Activated CD8-positive, alpha-beta memory T cell treated with anti-CD3 and anti-CD28 coated beads, Interleukin-2, amount 50 U/mL, for 48 hours (primary cell): ENCODE measurements at regions not wholly inside any gene's neighbourhood (a gene's known extent, or its start where the extent isn't known, plus 50 kb on each side); places are given as distances from the start of the nearest gene placed in this dataset.

Experiments used
- DNase-seq: peaks from one replicate; pipeline ENCODE4 v3.0.0-alpha.2; 2020

DNA sequence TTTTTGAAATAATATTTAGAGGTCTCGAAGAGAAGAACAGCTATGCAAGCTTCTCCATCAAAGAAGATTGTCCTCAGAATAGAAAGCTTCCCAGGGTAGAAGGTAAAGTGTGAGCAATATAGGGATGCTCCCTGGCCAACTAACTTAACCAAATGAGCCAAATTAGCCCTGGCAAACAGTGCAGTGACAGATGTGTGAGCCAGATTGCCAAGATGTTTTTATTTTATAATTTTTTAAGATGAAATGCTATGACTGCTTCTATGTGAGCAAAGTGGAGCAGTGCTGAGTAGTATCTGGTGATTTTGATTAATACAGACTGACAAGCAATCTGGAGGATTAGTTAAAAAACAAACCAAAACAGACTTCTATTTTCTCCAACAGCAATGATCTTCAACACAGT lies 202.1 kb downstream of the NOVA1 start:
- no peak for DNase-seq

DNA sequence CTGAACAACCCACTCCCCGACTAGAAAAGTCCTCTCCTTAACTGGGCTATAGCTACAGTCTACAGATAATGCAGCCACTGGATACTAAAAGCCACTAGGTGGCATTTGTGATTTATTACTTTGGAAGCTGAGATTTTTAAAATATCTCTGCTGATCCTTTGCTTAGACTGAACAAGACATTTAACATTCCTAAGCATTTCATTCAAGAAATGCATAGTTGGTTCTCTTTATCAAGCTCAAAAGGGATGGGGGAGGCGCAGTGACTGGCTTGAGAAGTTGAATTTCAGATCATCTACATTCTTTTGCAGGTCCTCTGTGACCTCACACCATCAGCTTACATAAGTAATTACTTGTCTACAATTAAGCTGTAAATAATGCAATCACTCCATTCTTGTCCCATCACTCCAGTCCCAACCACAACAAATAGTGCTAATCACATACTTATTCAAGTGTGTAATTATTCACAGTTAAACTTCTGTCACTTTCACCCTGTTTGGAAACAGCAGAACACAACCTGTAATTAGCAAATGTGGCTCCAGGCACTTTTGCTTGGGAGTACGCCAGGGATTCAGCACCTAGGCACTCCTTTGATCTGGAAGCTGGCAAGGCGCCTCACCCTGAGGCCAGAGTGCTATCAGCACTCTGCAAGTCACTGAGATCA lies 203.6 kb downstream of the NOVA1 start:
- DNase-seq = no peak

DNA sequence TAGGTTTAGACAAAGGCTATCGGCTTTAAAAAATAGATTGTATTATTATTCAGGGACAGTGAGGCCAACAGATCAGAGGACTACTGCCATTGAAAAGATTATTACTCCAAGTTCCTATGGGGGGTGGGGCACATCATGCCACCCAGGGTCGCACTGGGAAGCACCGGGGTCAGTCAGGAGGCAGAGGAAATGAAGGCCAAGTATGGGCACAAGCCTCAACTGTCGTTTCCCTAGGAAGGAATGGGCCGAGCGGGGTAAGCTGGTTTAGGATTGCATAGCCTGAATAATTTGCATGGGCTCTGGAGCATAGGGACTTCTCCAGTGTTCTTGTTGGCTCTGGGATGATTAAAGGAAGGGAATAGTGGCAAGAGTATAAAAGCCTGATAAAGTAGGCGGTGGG lies 205.3 kb downstream of the NOVA1 start:
- DNase-seq = no peak

DNA sequence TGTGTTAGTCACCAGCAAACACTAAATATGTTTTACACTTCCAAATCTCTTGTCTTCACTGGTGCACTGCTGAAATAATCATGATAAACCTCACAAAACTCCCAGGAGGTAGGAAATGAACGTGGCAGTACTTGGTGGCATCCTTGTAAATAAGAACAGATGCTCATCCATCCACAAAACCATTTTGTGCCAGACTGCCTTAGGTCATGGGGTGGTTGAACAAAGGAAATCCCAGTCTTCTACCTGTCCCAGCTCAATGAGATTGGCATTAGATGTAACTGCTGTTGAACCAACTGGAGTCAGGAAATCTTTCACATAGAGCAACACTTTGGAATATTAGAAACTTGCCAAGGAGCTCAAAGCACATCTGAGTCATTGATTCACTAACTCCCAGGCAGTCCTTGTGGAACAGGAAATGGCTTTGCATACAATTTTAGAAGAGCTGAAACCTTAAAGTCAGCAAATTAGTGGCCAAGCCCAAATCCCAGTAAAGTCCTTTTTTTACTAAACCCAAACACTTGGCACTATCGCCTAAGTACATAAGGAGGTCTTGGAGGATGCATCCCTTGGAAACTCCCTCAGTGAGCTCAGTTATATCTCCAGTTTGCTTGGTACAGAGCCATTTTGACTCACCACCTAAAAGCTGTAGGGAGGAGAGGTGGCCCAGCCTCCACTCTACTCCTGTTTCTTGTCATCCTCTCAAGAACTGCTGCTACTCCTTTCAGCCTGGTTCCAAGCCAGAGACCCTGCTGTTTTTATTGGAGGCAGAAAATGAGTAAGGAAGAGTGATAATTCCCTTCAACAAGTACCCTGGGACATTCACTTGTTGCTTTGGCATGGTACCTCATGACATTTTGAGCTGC lies 208.0 kb downstream of the NOVA1 start:
- no peak for DNase-seq

DNA sequence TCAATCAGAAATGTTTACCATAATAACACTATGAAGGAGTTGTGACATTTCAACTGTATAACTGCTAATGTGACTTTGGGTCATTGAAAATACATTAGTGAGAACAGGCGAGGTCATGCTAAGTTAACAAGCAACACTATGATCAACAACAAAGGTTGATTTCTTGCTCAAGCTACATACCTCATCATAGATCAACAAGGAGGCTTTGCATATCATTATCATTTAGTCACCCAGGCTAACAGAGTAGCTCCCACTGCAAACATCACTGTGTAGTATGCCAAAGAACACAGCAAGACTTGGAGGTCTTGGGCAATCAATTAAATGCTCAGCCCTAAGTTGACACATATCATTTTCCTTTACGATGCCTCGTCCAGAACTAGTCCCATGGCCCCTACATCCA lies 212.5 kb downstream of the NOVA1 start:
- DNase-seq = no peak

DNA sequence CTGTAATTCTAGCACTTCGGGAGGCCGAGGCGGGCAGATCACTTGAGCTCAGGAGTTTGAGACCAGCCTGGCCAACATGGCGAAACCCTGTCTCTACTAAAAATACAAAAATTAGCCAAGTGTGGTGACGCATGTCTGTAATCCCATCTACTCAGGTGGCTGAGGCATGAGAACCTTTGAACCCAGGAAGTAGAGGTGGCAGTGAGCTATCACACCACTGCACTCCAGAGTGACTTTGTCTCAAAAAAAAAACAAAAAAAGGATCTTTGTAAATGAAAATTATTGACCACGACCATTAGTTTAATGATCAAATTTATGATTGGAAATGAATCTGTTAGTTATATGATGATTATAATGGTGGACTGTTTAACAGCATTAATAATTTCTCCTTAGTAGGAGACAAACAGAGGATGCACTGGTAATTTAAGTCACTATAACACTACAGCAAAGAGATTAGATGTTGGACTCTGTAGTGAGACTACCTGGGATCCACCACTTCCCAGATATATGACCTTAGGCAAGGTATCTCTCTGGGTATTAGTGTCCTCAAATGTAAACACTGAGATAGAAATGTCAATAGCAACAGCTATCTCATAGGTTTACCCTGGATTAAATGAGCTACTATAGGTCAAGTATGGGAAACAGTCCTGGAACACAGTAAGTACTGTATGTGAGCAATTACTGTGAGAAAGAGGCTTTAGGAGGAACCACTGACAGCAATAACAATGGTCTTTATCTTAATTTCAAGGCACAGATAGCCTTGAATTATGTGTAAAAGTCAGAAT lies 214.7 kb downstream of the NOVA1 start:
- no peak for DNase-seq

DNA sequence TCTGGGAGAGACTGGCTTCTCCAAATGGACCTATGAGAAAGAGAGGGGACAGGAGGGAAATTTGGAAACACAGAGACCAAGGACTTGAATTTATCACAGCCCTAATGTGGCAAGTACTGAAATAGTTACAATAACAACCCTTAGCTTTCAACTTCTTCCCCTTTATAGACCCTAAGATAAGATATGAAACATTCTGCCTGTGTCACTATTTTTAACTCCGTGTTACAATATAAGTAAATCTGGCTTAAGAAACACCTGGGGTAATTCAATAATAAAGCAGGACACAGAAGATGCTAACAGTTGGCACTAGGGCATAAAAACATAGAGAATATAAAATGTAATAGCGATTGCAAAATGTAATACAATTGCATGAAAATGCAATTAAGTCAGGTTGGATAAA lies 216.4 kb downstream of the NOVA1 start:
- DNase-seq = no peak

DNA sequence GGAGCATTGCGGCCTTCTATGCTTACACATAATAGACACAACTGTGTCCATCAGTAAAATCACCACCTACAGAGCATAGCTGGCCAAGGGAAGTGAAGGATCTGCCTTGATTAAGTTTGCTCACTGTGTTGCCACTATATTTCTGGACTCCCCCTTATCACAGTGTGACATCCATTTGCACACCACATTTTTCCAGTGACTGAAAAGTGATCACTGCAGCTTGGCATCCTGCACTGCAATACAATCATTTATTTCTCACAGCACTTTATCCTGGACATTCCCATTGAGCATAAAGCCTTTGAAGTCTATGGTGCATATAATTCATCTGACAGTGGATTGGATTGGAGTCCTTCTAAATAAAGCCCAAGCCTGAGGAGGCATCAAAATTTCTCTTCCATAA lies 217.2 kb downstream of the NOVA1 start:
- no peak for DNase-seq

DNA sequence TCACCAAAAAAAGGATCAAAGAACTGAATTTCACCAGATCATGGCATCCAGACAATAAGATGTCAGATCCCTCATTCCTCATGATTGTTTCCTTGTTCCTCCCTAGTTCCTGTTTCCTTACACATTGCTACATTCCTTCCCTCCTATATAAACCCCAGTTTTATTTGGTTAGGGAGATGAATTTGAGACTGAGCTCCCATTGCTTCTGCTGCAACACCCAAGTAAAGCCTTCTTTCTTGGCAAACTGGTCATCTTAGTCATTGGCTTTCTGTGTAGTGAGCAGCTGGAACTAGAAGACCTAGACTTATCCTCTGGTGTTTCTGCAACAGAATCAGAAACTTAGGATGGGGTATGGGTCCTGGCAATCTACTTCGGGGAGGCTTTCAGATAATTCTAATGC lies 217.9 kb downstream of the NOVA1 start:
- no peak for DNase-seq

DNA sequence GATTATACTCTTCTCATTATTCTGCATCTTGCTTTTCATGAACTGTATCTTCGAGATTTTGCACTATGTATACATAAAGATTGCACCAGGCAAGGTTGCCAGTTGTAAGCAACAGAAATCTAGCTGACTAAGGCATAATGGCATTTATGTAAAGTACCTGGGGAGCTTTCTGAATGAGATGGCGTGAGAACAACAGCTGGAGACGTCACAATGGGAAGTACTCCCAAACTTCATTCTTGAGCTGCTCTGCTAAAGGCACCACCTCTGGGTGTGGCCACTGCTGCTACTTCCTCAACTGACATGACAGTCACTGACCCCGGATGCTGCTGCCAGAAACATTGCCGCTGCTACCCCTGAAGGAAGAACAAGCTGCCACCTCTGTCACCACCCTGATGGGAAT lies 220.7 kb downstream of the NOVA1 start:
- no peak for DNase-seq

DNA sequence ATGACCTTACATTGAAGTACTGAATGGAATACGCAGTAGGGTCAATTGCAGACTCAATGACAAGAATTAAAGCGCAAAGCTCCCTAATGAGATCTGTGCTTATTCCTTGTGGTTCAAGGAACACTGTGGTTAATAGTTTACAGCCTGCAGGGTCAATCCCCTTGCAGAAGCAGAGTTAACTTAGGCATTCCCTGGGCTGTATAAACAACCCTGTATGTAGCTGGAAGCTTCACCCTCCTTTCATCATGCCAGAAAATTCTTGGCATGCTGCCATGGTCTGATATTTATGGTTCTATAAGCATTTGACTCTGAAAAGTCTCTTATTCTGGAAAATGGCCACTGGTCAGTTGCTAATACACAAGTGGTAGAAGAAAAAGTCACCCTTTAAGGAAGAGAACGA lies 227.7 kb downstream of the NOVA1 start:
- no peak for DNase-seq

DNA sequence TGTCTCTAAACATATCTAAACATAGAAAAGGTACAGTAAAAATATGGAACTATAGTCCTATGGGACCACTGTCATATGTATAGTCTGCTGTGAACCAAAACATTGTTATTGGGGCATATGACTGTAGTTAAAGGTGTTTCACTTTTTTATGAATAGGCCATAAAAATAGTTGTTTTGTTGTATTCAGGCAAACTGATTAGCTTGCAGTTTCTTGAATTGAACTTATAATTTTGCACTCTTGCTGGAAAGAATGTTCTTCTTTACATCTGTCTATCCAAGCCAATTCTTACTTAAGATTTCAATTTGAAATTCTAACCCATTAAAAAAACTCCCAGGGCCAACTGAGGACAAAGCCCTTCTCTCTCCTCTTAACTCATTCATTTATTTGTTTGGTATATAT lies 234.1 kb downstream of the NOVA1 start:
- DNase-seq = no peak

DNA sequence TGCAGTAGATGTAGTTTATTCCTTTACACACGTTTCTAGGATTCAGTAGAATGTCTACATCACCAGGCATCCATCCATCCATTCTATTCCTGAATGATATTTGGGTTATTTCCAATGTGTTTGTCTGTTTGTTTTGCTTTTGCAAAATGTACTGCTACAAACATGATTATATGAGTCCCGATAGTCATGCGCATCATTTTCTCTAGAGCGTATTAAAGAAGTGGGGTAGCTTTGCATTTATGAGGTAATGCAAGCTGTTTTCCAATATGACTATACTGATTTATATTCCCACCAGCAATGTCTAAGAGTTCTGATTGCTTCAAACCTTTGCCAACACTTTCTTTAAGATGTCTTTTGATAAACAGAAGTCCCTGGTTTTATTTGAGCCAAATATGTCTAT lies 253.2 kb downstream of the NOVA1 start:
- no peak for DNase-seq

DNA sequence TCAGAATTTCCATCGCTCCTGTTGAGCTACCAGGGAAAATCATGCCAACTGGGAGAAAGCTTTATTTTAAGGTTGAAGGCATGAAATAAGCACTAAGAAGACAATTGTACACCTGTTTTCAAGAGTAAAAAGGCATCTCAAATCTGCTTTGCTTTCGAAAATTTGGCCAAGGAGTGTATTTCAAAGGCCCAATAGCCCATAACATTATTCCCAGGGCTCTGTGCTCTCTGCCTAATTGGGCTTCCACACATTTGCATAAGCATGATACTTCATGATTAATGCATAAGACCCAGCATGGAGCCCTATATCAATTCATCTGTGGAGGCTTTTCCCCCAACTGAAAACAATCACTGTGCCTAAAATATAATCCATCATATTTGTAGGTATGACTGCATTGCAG lies 258.5 kb downstream of the NOVA1 start:
- DNase-seq = no peak

DNA sequence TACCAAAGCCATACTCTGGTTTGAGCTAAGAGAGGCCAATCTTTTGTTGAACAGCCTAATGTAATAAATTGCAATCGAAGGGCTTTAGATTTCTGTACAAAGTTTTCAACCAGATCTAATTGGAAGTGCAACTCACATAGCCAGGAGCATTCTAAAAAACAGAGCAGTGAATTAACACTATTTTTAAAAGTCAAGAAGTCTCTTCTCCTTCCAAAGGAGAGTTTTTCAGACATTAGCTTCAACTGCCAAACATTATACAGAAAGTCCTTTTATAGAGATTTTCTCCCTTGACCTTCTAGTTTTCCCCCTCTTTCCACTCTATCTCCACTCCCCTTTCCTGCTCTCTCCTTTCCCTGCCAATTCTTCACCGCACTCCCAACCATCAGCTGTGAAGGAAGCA lies 259.6 kb downstream of the NOVA1 start:
- no peak for DNase-seq

DNA sequence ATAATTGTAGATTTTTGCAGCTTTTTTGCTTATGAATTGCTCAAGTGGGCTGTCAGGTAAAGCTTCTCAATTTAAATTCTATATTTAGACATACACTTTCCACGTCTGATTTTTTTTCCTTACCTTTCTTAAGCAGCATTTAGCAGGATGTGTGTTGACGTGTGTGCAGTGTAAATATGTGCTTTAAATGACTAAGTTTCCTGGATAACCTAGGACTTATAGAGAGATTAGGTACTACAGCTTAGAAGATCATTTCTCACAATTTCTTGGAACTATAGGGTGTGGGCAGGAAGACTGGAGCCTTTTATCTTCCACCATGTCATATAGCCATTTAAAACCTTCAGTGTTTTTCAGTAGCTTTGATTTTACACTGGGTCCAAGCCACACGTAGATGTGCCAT lies 263.5 kb downstream of the NOVA1 start:
- no peak for DNase-seq

DNA sequence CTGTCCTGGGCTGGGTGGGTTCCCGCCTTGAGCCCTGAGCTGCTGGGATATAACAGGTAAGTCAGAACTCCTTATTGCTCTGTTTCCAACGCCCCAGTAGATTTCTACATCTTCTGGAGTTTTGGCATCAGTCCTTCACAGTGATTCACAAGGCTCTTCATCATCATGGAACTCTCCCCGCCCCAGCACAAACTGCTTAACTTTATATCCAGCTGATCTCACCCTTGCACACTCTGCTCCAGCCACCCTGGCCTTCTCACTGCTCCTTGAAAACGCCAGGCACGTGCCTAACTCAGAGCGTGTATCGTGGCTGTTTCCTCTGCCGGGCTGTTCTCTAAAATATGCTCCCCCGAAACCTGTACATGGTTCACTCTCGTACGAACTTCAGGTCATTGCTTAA lies 264.9 kb downstream of the NOVA1 start:
- no peak for DNase-seq

DNA sequence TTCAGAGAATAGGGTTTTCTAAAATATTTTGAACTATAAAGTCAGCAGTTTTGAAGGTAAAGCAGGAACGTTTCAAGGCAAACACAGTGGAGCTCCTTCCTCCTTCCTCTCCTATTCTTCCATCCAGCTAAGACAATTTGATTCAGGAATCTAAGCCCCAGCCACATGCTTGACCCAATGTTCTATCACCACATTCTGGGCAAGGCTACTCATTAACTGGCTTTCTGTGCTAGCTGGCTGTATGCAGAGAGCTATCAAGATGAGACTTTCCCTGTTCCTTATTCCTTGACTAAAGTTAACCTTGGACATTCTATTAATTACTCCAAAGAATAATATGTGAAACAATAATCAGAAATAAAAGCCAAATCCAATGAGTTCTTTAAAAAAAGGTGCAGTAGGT lies 266.9 kb downstream of the NOVA1 start:
- no peak for DNase-seq

DNA sequence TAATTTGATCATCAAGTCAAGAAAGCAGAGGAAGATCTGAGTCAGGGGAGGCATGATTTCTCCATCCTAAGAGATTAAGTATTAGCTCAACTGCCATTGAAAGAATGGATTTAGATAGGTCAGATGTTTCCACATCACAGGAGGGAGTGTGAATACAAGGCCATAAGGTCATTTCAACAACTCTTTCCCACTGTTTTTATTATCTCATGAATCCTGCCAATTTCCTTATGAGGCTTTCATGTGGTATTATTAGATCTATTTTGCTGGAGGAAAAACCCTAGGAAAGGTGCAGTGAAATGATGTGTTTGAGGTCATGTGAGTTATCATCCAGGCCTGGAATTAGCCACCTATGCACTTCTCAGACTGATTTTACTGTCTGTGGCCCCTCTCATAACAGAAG lies 269.0 kb downstream of the NOVA1 start:
- DNase-seq = no peak

DNA sequence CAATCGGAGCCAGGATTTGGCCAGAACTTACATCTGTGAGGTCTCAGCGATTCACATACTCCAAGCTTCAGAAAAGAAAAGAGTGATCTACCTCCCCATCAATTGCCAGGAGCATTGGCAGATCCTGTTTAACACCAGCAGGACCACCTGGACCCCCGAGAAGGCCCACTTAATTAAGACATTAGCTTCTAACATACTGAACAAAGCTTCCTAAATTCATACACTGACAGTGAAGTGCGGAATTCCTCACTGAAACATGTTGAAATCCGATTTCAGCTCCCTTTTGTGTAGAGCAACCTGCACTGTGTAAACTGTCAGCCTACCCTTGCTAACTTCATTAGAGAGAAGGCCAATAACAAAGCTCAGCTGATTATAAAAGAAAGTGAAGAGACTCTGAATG lies 274.0 kb downstream of the NOVA1 start:
- no peak for DNase-seq

DNA sequence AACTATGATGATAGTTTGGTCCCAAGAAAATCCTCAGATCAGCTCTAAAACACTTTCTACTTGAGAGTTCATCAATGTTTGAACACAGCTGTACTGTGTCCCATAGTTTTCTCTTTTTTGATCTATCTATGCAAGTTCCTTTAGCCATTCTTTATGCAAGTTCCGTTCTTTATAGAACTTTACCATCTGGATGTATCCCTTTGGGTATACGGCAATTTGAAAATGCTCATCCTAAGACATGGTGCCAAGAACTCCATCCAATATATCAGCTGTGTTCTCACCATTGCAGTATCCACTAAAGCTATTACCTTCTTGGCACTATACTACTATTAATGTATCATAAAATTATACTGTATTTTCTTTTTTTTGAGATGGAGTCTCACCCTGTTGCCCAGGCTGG lies 276.9 kb downstream of the NOVA1 start:
- DNase-seq = no peak

DNA sequence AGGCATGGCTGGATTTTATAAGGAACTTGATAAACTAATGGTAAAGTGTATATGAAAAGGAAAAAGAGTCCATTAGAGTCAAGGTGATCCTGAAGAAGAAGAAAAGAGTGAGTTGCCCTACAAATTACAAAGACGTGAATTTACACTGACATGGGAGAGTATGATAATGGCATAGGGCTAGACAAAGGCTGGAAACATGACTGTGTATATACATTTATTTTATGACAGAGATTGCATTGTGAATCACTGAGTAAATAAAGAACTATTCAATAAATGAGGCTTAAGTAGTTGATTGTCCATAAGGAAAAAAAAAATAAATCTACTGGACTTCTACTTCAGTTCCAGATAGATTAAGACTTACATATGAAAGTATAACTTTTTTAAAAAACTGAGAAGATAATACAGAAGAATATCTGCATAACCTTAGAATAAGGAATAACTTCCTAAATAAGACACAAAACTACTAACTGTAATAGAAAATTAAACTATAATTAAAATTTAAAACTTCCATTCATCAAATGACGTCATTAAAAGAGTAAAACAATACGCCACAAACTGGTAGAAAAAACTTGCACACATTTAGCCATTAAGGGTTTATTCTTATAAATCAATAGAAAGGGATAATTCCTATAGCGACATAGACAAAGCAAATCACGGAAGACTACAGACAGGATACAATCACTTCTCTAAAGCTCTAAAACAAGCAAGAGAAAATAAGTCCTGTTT lies 278.5 kb downstream of the NOVA1 start:
- no peak for DNase-seq

DNA sequence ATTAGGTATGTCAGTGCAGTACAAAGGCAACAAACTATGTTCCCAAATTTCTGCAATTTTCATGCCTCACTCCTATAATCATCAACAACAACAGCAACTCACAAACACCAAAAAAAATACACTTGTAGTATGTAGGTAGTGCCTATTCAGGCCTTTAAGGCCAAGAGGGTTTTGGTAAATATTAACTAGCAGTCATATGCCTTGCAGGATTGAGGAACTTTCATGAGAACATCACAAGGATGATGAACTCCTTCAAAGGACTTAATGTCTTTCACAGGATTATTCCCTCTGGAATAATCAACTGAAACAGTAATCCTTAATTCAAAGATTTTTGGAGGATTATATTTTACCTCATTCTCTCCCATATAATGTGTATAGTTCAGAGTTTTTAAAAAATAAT lies 293.8 kb downstream of the NOVA1 start:
- DNase-seq = no peak
